ENCODE measurements at regions not wholly inside any gene's neighbourhood (a gene's known extent, or its start where the extent isn't known, plus 50 kb on each side); places are given as distances from the start of the nearest gene placed in this dataset.

DNA sequence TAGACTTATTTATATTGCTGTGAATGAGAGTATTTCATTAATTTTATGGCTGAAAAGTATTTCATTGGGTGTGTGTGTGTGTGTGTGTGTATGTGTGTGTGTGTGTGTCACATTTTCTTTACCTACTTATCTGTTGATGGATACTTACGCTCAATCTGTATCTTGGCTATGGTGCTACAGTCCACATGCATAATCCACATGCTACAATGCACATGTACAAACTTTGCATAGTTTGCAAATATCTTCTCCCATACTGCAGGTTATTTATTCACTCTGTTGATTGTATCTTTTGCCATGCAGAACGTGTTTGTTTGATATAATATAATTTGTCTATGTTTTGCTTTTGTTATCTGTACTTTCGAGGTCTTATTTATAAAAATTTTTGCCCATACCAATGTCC, 167.8 kb downstream of the RAB28 start:
- no peak for FAIRE-seq

DNA sequence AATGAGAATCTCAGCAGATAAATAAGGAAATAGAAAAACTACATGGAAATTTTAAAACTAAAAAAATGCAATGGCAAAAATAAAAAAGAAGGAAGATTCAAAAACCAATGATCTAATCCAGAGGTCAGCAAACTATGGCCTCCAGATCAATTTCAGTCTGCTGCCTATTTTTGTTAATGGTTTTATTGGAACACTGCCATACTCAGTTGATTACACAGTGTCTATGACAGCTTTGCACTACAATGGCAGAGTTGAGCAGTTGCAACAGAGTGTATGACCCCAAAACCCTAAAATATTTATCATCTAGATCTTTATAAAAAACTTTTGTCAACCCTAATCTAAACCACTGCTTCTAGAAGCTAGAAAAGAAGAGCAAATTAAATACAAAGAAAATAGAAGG, 170.3 kb downstream of the RAB28 start:
- no peak for FAIRE-seq

DNA sequence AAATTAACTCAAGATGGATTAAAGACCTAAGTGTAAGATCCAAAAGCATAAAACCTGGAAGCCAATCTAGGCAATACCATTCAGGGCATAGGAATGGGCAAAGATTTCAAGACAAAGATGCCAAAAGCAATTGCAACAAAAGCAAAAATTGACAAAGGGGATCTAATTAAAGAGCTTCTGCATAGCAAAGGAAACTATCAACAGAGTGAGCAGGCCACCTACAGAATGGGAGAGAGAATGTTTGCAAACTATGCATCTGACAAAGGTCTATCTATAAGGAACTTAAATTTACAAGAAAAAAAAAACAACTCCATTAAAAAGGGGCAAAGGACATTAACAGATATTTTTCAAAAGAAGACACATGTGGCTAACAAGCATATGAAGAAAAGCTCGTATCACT, 171.9 kb downstream of the RAB28 start:
- FAIRE-seq: no peak

DNA sequence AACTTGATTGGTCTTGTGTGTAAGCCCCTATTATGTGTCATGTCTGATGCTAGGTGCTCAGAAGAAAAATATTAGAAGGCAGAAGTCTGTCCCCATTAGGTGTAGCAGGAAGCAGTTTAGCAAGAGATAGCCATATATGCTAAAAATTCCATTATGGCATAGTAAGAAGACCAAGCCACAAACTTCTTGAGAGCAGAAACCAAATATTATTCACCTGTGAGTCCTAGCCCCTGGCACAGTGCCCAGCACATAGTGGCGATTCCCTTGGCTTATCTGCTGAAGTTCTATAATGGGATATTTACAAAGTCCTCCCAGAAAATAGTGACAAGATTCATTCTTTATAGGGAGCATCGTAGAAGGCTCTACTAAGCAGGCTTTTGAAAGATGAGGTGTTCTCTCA, 174.4 kb downstream of the RAB28 start:
- FAIRE-seq: no peak

DNA sequence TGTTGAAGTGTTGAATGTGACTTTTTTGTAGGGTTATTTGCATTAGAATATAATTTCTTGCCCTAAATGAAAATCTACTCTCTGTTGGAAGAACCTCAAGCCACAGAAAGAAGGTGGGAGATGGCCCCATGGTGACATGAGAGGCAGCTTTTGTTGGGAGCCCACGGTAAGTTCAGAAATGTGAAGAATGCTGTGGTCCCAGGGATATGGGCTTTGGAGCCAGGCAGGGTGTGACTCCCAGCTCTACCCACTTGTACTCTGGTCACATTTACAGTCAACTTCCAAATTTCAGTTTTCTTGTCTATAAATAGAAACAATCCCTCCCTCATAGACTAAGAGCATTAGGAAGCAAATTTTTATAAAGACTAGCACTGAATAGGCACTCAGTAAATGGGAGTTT, 177.8 kb downstream of the RAB28 start:
- no peak for FAIRE-seq

DNA sequence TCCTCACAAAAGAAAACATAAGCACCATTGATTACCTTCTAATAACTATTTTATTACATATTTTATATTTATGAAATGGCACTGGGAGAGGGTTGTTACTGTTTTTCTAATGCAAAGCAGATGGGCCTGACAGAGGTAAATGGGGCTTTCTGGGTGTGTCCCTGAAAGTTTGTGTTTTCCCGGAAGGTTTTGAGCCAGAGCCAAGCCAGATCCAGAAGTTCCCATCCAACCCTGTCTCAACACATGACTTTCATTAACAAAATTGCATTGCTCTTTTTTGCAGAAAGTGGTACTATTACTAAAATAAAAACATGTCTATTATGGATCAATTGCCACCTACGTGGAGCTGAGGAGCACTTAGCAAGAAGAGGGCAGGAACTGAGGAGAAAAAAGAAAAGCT, 181.3 kb downstream of the RAB28 start:
- no peak for FAIRE-seq

DNA sequence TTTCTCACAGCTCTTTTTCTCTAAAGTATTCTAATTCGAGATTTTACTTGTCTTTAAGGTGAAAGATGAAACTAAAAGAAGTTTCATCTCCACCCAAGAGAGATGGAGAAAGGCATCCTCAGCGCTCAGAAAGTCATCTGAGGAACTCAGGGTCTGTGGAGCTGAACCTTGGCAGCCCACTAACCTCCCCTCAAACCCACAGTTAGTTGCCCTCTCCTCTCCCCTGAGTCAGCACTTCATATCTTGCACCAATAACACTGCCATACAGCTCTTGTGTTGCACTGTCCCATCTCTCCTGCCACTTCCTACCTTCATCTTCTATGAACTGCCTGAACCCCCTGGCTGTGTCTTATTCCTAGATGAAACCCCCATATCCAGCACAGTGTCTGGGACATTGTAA, 184.8 kb downstream of the RAB28 start:
- FAIRE-seq: no peak

DNA sequence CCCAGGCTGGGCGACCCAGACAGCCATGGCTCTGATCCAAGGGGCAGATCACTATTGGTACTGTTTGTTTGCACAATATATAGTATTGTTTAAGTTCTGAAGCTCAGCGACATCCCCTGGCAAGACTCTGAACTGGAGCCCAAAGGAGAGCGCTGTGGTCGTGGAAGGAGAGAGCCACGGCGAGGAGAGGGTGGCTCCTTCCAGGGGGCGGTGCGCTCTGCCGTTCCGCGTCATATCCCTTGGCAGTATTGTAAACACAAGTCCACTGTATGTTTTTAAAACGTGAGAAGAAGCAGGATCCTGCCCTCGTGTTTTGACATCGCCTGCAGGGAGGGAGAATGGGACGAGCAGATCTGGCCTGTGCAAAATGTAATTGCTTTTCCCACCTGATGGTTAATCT, 185.5 kb downstream of the RAB28 start:
- no peak for FAIRE-seq

DNA sequence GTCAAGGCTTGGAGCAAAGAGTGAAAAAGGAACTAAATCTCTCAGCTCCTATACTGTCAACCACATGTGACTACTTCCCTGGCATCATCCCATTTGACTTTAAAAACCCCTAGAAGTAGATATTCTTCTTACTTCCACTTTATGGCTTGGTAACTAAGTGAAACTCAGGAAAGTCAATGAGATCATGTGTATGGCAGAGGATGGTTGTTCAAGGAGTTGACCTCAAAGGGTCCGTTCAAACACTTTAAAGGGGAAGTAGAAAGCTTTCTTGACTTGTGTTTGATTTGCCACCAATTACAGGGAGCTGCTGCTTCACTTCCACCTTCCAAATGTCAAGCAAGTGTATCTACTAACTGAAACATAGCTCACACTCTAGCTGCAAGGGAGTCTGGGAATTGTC, 187.2 kb downstream of the RAB28 start:
- no peak for FAIRE-seq

DNA sequence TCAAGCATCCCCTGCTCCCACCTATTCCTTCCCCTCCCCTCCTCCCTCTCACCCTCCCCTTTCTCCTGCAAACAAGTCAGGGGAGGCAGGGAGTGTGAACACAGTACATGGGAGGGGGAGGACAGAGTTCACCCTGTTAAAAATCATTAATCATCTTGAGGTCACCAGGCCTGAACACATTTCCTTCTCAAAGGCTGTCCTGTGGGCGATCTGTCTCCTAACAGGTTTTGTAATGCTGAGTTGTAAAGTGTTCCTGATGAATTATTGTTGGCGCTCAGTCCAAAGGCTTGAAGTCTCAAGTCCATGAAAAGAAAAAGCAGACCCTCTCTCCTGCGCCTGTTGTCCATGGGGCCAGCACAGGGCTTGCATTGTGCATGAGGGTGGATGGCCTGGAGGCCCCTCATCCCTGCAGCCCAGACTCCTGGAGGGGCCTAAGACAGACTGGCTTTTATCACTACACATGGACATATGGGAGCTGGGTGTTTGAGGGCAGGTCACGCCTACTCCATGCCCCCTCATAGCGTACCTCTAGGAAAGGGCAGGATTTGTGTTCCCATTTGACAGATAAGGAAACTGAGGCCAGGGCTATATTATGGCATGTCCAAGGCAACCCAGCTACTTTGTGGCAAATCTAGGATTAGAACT, 189.1 kb downstream of the RAB28 start:
- FAIRE-seq: no peak

DNA sequence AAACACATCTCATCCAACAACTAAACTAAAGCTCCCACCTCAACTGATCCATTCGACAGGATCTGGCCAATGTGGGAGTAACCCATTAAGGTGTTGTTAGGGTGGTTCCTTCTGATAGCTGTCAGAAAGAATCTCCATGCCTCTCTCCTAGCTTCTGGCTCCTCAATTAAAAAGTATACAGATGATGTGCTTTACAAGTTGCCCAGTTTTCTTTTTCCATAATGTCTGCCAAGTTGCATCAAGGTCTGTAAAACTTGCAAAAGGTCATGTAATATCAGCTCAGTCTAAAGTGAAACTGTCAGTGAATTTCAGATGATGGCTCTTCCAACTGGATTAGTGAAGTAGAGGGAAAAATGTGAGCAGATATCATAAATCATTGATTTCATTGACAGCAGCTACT, 191.8 kb downstream of the RAB28 start:
- FAIRE-seq: no peak

DNA sequence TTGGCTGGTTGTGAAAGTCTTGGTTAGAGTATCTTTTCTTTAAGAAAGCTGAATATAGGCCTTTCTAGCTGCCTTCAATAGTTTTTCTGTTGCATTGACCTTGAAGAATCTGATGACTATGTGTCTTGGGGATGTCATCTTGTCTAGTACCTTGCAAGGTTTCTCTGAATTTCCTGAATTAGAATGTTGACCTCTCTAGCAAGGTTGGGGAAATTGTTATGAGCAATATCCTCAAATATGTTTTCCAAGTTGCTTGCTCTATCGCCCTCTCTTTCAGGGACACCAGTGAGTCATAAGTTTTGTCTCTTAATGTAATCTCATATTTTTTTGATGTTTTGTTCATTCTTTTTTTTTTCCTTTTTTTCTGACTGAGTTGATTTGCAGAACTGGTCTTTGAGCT, 194.7 kb downstream of the RAB28 start:
- FAIRE-seq: no peak

DNA sequence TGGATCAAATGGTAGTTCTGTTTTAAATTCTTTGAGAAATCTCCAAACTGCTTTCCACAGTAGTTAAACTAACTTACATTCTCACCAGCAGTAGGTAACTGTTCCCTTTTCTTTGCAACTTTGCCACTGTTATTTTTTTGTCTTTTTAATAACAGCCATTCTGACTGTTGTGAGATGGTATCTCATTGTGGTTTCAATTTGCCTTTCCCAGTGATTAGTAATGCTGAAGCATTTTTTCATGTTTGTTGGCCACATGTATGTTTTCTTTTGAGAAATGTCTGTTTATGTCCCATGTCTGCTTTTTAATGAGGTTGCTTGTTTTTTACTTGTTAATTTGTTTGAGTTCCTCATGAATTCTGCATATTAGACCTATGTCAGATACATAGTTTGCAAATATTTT, 198.8 kb downstream of the RAB28 start:
- no peak for FAIRE-seq

DNA sequence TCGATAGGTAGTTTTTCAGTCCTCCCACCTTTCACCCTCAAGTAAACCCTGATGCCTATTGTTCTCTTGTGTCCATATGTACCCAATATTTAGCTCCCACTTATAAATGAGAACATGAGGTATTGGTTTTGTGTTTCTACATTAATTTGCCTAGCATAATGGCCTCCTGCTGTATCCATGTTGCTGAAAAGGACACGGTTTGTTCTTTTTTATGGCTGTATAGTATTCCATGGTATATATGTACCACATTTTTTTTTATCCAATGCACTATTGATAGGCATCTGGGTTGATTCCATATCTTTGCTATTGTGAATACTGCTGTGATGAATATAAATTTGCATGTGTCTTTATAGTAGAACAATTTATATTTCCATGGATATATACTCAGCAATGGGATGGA, 199.2 kb downstream of the RAB28 start:
- no peak for FAIRE-seq

DNA sequence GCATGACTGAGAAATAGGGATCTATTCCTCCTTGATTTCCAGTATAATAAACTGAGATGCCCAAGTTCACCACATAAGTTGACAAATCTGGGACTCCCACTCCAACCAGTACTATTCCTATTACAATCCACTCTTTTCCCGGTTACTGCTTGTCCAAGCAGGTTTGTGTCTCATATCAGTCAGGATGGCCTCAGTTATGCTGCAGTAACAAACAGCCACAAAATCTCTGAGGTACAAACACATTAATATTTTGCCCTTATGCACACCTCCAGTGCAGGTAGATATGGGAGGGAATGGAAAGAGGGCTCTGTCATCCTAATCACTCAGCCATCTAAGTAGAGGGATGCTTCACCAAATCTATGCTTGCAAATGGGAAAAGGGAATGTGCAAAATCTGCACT, 207.8 kb downstream of the RAB28 start:
- FAIRE-seq: no peak

DNA sequence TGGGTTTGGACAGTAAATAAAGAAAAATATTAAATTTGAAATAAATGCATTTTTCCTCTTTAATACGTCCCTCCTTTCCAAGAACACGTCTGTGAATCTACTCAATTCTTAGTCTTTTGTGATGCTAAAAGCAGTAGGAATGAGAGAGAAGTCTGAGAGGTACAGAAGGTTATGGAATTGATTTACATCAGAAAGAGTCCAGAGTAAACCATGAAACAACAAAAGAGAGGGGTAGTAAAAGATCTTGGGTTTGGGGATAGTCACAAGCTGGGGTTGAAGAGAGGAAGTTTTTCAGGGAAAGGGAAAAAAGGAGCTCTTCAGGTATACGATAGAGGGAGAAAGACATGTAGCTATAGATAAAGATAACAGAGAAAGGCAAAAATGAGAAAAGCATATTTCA, 215.4 kb downstream of the RAB28 start:
- FAIRE-seq: no peak

DNA sequence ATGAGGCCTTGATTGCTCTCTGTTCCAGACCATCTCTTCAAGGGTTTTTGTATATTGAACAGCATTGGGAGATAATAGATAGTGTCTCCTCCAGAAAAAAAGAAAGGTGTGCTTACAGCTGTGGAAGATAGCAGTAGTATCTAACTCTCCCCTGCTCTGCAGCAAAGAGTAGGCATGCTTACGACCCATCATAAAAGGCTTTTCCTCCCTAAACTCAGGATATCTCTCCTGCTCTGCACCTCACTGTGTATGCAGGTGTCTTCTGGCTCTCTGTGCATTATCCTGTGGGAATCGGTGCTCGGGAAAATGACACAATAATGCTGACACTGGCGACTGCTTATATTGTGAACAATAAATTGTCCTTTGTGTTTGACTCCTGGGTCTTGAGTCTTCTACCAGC, 216.0 kb downstream of the RAB28 start:
- FAIRE-seq: no peak

DNA sequence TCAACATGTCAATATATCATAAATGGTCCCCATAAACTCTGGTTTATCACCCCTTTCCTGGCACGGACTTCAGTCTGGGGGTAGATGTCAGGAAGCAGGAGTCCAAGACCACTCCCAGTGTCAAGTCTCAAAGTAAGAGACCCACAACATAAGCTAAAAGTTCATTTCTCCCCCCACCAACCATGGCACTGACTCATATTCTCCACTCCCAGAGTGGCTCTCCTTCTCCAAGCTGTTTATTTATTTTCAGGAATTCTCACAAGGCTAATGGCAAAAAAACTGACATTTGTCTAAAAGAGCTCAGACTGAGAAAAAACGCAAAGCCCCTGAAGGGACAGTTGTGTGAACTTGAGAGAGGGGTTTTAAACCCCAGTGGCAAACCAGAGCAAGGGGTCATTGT, 217.0 kb downstream of the RAB28 start:
- FAIRE-seq: no peak

DNA sequence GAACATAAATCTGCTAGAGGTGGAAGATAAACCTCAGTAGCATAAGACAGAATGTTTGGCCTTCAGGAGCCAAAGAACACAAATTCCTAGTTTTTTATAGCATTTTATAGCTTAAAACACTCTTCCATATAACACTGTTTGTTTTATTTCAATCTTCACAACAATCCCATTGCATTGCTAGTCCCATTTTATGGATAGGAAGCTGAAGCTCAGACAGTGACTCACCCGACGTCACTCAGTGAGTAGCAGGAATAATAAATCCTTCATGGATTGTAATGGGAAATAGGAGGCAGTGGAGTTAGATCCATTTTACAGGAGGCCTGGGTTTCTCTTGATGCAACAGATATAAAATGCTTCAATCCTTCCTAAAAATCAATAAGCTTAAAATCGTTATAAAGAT, 217.5 kb downstream of the RAB28 start:
- FAIRE-seq: no peak

DNA sequence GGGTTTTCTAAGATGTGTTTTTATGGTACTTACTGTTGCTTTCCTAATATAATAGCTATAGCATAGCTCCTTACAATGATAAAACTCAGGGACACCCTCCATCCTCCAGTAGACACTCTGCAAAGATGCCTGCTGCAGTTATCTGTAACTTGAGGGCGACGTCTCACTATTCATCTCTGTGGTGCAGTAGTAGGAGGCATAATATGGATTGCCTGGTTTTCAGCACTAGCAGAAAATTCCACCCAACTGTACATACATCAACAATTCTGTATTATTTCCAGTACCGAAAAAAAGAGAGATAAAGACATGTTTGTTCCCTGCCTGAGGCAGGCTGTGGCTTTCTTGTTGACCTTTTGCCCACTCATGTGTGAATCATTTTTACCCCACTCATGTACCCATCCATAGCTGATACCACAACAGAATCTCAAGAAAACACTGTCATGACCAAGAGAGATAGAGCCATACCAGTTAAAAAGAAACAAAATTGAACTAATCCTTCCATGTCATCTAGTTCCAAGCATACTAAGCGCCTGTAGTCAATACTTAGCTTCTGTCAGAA, 220.1 kb downstream of the RAB28 start:
- FAIRE-seq: no peak

DNA sequence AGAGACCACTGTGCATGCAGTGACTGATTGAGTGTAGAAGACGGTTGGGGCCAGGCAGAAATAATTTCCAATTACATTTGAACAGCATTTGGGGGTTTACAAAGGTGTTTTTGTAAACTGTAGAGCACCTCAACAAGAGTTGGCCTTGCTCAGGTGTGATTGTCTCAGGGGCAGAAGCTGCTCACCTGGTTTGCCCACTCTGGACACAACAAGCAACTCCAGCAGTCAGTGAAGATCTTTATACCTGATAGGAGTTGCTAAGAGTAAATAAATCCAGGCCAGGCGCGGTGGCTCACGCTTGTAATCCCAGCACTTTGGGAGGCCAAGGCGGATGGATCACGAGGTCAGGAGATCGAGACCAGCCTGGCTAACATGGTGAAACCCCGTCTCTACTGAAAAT, 221.3 kb downstream of the RAB28 start:
- FAIRE-seq: no peak

DNA sequence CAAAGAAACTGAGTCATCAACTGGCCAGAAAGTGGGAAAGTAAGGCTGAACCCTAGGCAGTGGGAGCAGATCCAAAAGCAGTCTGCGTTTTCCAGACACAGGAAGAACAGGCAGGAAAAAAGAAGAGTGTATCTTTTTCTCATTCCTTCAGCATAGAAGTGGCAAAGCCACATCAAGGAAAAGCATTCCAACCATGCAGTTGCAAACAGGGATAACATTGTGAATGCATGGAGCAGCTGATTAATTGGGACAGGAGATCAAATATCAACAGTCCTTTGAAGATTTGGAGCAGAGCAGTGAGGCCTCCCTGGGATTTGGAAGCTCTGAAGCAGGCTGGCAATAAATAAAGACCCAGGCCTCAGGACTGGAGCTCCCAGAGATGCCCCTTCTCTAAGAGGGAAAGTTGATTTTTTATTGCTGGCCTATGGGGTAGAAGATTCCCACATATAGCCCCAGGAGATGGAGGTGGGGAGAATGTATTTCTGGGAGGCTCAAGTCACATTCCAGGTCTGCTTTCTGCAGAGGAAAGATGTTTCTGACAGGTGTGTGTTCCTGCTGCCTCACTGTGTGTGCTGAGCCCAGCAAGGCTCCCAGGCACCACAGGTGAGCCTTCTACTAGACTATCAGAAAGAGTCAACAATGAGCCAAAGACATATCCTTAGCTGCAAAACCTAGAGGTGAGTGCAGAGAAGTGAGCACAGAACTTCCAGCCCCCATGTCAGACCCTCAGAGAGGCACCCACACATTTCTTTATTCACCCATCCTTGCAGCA, 222.5 kb downstream of the RAB28 start:
- no peak for FAIRE-seq

DNA sequence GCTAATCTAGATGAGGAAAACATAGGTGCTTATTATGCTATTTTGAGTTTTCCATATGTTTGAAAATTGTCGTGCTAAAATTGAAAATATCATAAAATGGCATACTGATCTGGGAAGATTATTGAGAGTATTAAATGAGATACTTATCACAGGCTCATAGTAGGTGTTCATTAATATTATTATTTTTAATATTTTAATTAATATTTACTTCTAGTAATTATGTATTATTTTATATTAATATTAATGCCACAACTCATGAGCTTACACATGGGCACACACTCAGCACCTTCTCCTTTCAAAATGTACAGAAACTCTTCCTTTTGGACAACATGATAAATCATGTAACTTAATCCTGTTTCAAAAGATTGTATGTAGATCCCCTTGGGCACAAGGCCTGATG, 223.6 kb downstream of the RAB28 start:
- FAIRE-seq: no peak

DNA sequence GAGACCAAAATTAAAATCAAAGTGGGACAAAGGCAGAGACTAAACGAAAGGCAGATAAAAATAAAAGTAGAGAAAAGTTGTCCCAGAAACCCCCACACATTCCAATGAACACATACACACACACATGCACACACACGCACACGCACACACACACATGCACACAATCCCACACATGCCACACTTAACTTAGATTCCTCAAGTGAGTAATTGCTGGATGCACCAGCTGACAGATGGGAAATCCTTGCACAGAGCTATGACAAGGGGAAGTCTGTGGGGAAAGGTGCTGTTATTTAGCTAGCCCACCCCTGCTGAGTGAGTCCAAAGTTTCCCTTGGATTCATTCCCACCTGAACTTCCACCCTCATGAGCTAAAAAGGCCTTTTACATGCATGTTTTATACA, 233.9 kb downstream of the RAB28 start:
- FAIRE-seq: no peak

Measured in G401.6 (cell line).